Umbilical cord (tissue), 1 donor: ENCODE measurements at regions not wholly inside any gene's neighbourhood (a gene's known extent, or its start where the extent isn't known, plus 50 kb on each side); places are given as distances from the start of the nearest gene placed in this dataset.
A peak's percentile ranks its signal among the peaks of the same experiment; 100 is the strongest.
"Not testable (repeated sequence)": the region's sequence is repeated elsewhere in the genome, so short reads cannot be mapped to it uniquely, and the experiment has no call there.

Experiments
- DNase-seq: peaks from one replicate; pipeline ENCODE4 v3.0.0-alpha.2; 2015; ENCODE audit warnings: low spot score

DNA sequence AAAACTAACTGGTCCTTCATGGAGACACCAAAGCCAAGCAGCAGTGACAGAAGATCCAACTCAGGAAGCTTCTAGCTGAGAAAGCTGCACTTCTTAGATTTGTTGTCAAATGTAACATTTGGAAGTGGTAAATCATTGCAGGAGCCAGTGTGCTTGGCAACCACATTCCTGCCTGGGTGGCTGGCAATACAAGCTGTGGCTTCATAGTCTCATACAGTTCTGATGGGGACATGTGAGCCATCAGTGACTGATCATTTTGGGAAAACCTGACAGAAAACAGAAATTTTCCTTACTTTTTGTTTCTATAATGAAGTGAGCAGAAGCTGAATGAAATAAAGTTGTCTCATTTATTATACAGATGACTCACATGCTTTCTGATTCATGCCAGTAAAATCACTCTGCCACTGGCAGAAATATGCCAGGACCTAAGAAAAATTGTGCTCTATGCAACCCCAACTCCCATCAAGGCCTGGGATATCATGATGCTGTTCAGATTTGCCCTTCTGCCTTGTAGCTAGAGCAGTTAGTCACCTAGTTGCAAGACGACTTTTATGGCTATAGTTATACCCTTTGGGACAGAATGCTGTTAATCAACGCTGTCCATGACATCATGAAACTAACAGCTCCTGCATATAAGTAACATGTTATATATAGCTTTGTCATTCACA lies 508.1 kb downstream of the ADCYAP1 start:
- peak; percentile 73 for DNase-seq

DNA sequence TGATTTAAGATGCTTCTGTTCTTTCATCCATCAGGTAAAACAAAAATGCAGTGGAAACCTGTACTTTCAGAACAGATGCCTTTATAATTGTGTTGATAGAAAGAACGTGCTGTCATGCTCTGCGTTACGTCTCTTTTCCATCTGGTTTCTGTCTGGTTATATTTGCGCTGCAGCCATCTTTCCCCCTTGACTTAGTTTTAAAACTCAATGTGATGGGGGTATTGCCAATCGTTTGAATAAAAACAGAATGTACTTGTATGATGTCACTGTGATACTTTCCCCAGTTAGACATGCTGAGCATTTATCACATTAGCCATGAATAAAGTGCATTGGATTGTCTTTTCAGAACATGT lies 508.6 kb downstream of the ADCYAP1 start:
- DNase-seq = no peak

DNA sequence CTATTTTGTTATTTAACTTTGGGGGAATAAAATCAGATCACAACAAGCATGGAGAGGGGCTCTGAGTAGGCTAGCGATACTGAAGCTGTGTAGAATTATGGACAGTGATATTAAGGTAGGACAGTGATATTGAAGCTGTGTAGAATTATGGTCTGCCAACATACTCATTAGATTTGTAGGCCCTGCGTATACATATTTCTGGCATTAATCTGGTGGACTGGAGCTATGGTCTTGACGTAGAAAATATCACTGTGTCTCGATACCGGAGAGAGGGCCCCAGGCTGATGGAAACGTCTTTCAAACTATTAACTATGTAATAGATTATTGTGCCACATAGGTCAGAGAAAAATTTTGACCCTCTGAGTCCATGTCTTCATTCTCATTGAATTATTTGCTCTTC lies 511.4 kb downstream of the ADCYAP1 start:
- no peak for DNase-seq

DNA sequence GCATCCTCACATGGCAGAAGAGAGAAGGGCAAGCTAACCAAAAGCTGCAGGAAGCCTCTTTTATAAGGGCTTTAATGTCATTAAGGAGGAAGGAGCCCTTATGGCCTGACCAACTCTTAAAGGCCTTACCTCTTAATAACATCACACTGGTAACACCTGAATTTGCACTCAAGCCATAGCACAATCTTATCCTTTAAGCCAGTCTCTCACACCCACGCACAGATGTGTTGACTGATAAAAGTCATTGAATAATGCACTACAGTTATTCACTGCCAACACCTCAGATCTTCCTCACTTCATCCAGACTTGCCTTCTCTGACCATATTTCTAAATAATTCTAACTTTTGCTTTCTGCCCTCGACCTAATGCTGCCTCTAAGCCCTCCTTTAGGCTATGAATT lies 516.8 kb downstream of the ADCYAP1 start:
- no peak for DNase-seq

DNA sequence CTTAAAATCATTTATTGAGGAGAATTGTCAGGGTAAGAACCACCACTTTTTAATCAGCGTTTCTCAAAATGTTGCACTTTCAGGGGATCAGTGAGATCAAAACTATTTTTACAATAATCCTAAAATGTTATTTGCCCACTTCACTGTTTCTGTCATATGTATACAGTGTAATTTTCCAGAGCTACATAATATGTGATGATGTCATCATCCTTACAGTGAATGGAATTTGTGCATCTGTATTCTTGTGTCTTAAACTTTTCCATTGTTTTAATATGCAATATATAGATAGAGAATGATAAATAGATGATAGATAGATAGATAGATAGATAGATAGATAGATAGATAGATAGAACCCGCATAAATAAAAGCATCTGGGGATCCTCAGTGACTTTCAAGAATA lies 518.0 kb downstream of the ADCYAP1 start:
- no peak for DNase-seq

DNA sequence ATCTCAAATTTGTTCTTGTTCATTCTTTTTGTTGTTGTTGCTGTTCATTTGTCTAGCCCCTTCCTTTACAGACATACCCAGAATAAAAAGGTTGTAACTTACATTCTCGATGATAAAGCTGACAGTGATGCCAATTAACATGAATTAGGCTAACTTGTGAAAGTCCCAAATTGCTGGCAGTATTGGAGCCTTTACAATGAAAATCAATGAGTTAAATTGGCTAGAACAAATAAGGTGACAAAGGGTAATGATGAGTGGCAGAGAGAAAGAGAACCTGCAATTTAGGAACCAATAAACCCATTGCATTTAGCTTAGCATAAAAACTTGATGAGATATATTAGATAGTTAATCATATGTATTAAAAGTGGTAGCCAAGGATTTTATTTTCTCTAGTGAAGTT lies 521.0 kb downstream of the ADCYAP1 start:
- DNase-seq = no peak

DNA sequence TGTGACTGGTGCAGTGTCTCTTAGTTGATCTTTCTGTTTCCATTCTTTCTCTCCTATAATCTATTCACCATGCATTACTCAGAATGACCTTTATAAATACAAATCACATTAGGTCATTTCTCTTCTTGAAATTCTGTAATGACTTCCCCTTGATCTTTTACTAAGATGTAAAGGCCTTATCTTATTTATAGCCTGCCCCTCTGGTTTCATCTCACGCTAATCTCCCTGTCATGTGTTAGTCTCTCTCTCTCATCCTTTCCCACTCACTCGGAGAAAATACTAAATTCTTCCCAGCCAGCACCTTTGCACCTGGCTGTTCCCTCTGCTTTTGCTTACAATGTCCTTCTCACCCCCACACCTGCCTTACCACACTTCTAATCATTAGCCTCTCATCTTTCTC lies 530.8 kb downstream of the ADCYAP1 start:
- peak; percentile 3 for DNase-seq

DNA sequence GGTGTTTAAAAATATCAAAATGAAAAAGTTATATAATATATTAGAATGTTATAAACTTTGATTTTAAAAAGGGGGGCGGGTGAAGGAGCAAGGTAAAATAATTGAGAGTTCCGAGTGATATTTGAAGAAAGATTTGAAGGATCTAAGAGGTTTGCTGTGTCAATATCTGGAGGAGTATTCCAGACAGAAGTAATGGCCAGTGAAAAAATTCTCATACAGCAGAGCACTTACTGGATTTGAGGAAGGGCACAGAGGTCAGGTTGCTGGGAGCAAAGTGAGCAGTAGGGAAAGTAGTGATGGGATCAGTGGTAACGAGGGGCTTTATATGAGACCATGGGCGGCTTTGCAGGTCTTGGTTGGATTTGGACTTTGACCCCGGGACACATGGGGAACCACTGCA lies 531.5 kb downstream of the ADCYAP1 start:
- no peak for DNase-seq

DNA sequence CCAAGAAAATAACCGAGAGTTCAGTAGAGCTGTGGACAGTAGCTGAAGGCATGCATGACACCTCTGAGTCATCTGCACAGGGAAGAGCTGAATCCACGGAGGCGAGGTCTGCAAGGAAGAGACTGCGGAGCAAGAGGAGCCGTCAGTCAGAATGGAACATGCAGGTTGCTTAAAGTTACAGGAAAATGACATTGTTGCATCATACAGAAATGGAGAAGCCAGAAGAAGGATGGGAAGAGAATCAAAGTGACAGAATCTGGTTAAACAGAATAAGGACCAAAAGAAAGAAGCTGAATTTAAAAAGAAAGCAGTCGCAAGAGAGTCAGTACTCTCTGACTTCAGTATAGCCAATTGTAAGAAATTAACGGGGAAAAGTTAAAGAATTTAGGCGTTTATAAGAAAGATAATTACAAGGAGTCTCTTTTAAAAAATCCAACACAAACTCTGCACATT lies 533.8 kb downstream of the ADCYAP1 start:
- peak; percentile 13 for DNase-seq

DNA sequence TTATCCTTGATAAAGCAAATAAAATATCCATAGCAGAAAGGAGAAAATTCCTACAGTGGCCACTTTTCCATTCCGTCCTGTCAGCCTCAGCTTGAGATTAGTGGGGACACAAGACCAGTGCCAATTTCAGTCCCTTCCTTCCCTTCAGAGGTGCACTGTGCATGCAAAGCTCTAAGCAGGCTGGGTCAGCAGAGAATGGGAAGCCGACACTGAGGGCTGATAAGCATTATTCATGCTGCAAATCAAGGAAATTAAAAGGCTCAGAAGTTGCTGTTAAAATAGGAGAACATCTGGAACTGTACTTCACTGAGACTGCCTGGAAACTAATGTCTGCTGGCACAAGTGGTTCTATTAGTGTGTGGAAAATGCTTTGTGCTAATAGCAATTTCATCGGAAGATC lies 534.3 kb downstream of the ADCYAP1 start:
- peak; percentile 22 for DNase-seq

DNA sequence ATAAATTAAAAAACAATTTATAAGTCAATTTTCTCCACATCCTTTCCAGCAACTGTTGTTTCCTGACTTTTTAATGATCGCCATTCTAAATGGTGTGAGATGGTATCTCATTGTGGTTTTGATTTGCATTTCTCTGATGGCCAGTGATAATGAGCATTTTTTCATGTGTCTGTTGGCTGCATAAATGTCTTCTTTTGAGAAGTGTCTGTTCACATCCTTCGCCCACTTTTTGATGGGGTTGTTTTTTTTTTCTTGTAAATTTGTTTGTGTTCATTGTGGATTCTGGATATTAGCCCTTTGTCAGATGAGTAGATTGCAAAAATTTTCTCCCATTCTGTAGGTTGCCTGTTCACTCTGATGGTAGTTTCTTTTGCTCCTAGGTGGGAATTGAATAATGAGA lies 539.4 kb downstream of the ADCYAP1 start:
- DNase-seq = not testable (repeated sequence)

DNA sequence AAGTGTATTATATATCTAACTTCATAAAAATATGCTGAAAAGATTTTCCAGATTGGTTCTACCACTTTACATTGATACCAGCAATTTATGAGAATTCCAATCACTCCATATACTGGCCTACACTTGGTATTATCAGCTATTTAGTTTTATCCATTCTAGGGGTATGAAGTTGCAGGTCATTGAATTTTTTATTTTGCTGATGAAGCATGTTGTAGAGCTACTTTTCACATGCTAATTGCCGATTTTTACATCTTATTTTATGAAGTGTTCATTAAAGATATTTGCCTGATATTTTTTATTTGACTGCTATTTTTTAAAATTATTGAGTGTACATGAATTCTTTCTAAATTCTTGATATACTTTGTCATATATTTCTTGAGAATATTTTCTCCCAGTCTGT lies 542.1 kb downstream of the ADCYAP1 start:
- no peak for DNase-seq

DNA sequence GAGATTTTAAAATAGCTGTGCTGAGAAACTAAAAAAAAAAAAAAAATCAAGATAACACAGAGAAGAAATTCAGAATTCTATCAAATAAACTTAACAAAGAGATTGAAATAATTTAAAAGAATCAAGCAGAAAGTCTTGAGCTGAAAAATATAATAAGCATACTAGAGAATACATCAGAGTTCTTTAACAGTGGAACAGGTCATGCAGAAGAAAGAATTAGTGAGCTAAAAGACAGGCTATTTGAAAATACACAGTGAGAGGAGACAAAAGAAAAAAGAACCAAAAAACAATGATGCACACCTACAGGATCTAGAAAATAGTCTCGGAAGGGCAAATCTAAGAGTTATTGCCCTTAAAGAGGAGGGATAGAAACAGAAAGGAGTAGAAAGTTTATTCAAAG lies 548.1 kb downstream of the ADCYAP1 start:
- no peak for DNase-seq

DNA sequence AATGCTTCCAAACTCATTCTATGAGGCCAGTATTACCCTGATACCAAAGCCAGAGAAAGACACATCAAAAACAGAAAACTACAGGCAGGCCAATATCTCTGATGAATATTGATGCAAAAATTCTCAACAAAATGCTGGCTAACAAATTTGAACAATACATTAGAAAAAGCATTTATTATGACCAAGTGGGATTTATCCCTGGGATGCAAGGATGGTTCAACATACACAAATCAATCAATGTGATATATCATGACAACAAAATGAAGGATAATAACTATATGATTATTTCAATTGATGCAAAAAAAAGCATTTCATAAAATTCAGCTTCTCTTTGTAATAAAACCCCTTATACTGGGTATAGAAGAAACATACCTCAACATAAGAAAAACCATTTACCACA lies 550.9 kb downstream of the ADCYAP1 start:
- DNase-seq = no peak

DNA sequence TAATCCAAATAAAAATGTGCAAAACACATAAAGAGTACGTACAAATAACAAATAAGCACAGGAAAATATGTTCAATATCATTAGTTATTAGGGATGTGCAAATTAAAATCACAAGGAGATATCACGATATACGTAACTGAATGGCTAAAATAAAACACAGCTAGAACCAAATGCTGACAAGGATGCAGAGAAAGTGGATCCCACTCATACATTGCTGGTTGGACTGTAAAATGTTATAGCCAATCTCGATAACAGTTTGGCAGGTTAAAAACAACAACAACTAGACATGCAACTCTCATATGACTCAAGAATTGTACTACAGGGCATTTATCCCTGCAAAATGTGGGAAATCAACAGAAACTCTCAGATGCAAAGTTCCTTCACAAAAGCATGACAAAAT lies 553.9 kb downstream of the ADCYAP1 start:
- DNase-seq = no peak

DNA sequence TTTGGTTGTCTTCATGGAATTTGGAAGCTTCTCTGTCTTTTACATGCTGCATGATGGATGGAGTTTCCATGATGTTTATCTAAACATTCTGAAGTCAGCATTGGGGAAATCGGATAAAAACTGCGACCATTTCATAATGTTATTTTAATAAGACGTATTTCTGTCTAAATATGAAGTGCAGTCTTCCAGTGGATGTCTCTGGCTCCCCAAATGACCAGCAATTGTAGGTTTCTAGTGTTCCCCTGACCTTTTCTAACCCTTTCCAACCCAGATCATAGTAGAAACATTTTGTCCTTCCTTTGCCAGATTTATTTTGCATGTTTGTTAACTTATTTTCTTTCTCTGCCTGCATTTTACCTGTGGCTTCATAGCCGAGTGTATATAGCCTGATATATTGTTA lies 559.3 kb downstream of the ADCYAP1 start:
- DNase-seq = no peak

DNA sequence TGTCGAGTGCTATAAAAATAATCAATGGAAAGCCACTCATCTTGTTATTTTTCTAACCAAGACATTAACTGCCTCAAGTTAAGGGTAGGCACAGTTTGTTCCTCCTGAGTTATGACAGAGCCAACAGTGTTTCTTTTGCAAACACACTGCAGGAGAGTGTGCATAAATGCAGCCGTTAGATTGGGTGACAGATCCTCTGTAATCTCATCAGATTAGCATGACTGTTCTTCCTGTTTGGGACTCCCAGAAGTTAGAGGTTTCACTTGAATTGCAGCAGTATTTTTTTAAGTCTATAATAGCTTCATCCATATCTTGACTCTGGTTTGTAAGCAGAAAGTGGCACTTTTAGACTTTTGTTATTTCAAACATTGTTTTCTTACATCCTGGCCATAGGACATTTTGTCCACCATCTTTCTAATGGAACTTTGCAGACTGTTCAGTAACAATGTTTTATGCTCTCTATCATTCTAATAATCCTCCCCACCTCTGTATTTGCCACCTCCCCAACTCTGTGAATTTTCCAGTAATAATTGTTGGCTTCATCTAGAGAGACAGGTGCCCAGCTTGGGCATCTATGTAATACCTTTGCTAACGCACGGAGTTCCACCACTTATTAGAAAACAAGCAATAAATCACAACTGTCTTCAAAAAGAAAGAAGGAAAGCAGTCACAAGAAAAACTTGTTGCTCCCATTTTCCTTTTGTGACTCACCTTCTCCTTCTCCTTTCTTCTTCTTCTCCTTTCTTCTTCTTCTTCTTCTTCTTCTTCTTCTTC lies 560.0 kb downstream of the ADCYAP1 start:
- no peak for DNase-seq

DNA sequence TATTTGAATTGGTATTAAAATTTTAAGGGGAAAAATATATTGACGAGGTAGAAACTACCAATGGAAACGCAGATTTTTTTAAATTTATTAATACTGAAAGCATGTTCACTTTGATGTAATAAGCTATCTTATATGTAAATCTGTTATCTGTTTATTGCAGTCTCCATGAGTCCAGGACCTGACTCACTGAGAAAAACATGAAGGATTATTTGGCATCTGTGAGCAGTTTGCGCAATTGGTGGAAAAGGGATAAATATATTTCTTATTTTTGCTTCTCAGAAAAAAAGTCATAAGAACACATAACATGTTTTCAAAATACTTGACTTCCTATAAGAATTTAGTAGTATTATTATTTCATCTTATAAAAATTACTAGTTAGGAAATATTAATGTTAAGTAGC lies 561.4 kb downstream of the ADCYAP1 start:
- DNase-seq = peak; percentile 21

DNA sequence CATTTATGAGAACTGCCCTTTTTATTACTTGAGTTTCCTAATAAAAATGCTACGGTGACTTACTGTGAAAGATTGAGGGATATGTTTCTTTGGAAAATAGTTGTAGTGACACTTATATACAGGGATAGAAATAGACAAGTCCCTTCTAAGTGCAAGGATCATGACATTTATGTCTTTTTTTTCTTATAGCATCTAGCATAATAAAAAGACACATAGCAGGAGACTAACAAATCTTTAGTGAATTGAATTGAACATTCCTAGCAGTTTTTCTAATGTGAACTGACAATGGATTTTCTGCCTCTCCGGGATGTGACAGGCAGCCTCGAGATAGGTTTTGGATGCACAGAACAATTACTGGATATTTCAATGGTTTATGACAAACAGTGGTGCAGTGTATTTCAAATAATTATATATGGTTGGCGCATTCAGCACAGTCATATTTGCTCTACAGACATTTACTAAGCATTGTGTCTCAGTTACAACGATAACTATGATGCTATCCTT lies 562.8 kb downstream of the ADCYAP1 start:
- DNase-seq = no peak

DNA sequence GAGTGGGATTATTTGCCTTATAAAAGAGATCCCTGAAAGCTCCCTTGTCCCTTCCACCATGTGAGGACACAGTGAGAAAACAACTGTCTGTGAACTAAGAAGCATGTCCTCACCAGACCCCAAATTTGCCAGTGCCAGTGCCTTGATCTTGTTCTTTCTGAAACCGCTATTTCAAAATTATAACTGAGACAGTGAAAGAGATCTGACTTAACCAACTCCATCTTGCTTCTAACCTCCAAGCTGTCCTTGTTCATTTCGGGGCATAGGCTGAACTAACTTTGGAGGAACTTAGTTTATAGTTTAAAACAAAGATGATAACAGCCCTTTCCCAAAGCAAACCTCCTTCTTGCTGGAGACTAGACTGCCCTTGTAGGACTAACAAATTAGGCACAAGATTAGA lies 563.9 kb downstream of the ADCYAP1 start:
- DNase-seq = no peak

DNA sequence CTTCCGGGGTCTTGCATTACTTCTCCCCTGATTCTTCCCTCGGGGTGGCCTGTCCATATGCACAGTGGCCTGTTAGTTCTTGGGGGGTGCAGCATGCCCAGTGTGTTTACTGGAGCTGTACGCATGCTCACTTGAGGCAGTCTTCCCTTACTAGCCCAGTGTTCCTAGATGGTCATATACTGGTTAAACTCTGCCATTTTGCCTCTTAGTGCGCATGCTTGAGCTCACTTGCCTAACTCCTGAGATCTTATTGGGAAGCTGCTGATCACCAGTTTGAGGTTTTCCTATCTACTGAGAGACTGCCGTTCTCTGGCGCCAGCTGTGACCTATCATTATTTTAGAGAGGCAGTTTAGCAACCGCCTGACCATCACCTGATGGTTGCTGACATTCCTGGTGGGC lies 571.2 kb downstream of the ADCYAP1 start:
- no peak for DNase-seq

DNA sequence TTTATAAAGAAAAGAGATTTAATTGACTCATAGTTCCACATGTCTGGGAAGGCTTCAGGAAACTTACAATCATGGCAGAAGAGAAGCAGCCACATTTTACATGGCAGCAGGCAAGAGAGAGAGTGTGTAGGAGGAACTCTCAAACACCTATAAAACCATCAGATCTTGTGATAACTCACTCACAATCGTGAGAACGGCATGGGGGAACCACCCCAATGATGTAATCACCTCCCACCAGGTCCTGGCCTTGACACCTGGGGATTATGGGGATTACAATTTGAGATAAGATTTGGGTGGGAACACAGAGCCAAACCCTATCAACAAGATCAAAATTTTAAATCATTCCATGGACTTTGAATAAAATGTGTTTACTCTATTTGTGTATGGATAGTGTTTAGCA lies 575.6 kb downstream of the ADCYAP1 start:
- no peak for DNase-seq

DNA sequence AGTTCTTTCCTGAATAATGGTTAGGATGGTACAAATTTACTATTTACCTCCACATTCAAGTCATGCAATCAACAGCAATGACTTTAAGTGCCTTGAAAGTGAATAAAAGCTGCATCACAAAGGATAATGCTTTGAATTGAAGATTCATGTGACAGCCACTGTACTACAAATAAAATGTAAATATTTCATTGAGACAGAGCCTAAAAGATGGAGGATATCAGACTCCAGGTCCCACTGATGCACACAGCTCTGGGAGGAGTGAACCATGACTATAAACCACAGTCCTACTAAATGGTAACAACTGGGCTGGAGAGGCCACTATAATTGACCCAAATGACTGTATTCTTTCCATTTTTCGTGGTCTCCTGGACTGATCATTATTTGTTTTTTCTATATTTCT lies 576.9 kb downstream of the ADCYAP1 start:
- no peak for DNase-seq
